HG03439 (cell line): ENCODE measurements at regions not wholly inside any gene's neighbourhood (a gene's known extent, or its start where the extent isn't known, plus 50 kb on each side); places are given as distances from the start of the nearest gene placed in this dataset.

Experiments
- ATAC-seq: cut with Tn5 transposase; IDR thresholded peaks from one replicate; pipeline ENCODE4 v1.9.1; 2021; ENCODE audit warnings: mild to moderate bottlenecking, moderate library complexity; ENCODE audit not compliant: unreplicated experiment

DNA sequence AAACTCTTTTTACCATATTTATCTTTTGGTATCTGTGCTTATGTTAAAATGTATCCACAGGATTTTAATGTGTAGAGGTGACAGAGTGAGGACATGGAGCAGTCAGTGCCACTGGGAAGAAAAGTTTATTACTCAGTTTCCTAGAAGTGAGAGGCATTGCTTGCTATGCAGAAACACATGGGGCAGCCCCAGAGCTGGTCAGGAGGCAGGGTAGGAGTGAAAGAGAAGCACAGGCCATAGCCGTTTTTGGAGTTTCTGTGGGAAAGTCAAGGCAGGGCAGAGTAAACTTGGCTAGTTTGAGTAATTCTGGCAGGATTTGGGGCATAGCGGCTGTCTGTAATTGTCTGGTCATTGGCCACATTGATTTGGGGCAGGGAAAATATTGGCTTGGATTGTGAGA is 370.9 kb downstream of the FGF9 start:
- ATAC-seq, result no peak

DNA sequence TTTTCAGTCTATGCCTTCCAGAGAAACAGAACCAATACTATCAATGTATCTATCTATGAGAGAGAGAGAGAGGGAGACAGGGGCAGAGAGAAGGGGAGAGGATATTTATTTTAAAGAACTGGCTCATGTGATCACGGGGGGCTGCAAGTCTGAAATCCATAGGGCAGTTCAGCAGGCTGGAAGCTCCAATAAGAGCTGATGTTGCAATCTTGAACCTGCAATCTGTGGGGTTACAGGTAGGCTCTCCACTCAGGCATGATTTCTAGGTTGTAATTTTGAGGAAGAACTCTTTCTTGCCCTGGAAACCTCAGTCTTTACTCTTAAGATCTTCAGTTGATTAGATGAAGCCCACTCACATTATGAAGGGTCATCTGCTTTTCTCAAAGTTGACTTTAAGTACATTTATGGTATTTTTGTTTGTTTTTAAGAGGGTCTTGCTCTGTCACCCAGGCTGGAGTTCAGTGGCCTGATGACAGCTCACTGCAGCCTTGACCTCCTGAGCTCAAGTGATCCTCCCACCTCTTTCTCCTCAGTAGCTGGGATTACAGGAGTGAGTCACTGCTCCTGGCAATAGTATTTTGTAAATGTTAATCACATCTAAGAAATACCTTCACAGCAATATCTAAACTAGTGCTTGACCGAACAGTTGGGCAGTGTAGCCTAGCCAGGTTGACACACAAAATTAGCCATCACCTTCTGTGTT is 376.4 kb downstream of the FGF9 start:
- ATAC-seq, result no peak

GRCh38 chr13:22047785-22048104 is 376.9 kb downstream of the FGF9 start:
- no peak for ATAC-seq

DNA sequence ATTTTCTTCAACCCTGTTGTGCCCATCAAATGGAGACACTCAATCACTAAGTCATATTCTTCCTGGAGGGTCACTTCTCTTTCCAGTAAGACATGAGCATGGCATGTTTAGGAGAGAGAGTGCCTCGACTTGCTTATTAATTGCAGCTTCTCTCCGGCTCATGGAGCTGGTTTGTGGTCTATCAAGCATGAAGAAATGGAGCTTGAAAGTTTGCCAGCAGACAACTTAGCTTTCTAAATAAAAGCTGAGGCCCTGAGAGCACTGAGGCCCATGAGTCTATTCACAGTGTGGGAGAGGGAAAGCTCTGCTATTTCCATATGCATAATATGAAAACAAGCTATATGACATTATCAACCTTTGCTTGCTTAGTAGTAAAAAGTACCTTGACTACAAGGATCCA is 378.5 kb downstream of the FGF9 start:
- ATAC-seq, result no peak

DNA sequence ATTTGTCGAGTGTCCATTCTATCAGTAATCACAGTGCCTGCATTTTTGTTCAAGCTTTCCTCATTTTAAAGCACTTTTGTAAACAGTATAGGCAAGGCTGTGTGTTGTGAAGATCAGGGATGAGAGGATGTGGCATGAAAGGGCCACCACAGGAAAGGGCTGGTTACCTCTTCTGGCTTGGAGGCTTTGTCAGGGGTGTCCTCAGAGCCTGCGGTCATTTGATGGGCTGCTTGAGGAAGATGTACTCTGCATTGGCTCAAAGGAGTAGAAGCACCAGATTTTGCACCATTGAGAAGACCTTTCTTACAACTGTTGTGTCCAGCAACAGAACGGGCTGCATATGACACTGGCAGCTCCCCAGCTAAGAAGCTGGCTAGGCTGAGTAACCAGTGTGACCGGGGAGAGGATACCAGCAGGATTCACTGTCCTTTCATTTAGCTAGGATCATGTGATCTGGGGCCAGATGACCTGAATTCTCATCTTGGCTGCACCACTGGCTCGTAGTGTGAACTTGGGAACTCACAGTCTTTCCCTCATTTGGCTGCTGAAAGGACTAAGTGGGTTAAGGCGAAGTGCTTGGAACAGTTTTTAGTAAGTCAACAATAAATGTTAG is 380.2 kb downstream of the FGF9 start:
- ATAC-seq, result no peak

GRCh38 chr13:22053053-22053452 is 382.2 kb downstream of the FGF9 start:
- ATAC-seq, result no peak

DNA sequence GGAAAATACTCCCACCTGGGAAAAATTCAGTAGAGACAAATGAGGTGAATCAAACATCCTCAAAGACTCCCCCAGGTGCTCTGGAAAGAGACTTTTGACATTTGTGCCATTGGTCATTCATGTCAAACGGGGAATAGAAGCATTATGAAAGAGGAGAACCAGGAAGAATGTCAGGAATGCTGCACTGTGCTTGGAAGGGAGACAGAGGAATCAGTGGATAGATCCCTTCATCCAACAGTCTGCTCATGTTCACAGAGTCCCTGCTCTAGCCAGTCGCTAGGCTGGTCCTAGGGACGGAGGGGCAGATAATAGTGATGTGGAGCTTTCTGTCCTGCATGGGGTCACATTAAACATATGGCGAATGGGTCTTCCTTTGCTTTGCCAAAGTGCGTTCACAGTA is 384.4 kb downstream of the FGF9 start:
- ATAC-seq, result no peak

DNA sequence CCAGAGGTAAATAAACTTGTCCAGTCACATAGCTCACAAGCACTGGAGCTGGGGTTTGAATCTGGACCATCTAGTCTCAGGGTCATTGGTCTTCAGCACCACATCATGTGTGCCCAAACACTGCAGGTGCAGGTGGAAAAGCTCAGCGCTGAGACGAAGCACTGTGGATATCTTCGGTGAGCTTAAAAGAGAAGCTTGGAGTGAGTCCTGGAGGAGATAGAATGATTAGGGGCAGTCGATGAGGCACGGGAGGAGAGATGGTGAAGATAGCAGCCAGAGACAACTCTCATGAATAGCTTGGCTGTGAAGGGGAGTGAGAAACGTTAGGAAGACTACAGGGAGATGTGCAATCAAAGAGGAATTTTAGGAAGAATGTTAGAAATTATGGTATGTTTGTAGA is 389.3 kb downstream of the FGF9 start:
- no peak for ATAC-seq

GRCh38 chr13:22061371-22061805 is 390.5 kb downstream of the FGF9 start:
- ATAC-seq, result peak; percentile 52

GRCh38 chr13:22061806-22062391 is 391.0 kb downstream of the FGF9 start:
- peak; percentile 64 for ATAC-seq

DNA sequence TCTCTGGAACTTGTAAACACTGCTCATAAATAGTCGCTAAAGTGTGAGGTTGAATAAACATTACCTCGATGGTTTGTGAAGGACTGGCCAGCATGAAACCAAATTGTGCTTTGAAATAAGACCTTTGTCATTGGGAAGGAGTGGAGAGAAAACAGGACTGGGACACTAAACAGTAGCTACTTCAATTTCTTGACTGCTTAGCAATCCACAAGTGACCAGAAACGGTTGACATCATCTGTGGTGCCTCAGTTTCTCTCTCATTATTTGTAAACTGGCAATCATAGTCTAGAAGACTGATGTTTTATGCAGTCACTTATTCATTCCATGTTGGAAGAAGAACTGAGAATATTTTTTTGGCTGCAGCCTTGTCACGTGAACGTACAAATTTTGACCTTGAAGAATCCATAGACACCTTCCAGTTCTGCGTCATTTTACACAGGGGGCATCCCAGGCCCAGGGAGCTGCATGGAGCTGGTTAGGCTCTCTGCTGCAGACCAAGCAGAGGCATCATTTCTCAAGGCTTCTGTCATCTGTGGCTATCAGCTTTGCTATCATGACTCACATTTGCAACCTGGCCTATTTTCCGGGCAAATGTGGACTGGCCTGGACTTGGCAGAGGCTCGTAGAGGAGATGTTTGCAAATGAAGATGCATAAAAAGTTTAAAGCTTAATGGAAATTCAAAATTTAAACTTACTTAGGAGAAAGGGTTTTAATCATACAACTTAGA is 391.8 kb downstream of the FGF9 start:
- no peak for ATAC-seq

DNA sequence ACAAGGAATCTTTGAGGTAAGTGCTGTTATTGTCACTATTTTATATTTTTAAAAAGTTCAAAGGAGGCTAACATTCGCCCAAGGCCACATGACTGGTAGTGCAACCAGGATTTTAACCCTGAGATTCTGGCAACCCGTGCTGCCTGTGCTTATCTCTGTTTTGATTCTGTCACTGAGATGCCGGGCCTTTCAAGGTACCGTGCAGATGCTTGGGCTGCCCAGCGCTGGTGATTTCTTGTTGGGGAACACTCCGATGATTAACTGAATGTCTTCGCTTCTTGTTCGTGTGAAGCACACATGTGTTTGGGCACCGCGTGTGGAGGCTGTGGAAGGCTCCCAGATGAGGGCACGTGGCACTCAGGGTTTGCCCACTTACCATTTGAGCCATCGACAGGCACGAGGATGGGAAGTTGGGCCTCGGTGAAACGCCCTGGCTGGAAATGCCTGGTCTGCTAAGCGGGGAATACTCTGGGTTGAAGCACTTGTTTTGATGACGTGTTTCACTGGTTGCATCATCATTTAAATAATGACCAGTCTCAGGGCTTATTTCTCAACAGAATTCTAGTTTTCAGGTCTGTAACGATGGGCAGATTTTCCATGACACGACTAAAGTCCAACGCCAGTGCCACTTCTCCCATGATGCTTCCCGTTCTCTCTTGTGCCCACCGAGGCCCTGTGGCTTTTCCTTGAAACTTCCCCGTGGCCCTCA is 392.7 kb downstream of the FGF9 start:
- no peak for ATAC-seq

DNA sequence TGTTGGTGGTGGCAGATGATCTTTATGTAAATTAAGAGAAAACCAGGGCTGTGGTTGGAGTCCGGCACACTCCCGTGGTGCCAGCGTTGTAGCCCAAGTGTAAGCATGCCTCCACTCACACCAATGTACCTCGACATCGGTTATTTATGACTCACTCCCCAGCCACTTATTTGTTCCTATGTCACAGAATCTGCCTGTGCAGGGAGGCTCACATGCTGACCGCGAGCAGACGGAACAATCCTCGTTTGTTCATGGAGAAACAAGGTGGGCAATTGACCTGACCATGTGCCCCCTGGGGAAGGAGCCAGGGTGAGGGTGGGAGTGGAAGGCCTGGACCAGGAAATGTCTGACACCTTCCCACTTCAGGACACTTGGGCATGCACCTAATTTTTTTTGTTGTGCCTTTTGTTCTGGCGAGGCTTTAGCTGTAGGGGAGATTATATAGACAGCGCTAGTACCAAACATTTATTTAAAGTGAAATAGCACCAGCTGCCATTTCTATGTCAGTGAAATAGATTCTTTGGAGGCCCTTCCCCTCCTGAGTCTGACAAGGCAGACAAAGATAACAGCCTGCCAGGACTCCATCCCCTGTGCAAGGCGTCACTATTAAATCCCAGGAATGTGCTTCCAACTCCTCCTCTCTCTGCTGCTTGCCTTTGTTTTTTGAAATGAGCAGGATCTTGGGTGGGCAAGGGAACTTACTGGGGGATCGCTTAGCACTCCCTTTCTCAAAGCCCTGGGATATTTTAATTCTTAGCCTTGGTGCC is 394.2 kb downstream of the FGF9 start:
- ATAC-seq, result no peak

DNA sequence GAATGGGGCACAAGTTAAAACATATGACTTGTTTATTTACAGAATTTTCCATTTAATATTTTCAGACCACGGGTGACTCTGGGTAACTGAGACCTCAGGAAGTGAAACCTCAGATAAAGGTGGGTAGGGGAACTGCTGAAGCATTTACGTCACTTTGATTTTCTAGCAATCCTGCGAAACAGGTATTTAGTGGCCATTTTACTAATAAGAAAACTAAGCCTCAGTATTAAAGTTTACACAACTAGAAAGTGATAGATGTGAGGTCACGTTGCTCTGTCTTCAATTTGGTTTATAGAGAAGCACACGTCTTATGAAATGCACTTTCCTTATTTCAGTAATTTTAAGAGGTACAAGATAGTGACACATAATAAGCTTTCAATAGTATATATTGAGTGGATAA is 402.8 kb downstream of the FGF9 start:
- ATAC-seq, result no peak

DNA sequence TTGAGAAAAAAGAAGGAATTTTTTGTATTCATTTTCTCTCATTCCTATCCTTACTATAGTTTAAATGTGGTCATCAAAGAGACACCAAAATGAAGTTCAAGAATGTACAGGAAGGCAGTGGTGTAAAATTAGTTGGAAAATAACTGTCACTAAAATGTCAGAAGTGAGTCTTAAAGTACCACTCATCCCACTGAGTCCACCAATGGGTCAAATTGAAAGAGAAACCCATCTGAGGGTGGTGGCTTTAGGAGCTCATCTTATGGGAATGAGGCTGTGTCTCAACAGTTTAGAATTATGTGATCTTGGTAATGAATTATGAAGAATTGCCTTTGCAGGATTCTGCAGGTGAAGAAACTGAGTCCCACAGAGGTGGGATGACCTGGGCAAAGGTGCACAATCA is 403.5 kb downstream of the FGF9 start:
- no peak for ATAC-seq

GRCh38 chr13:22076658-22077057 is 405.8 kb downstream of the FGF9 start:
- ATAC-seq, result no peak

GRCh38 chr13:22077205-22077683 is 406.4 kb downstream of the FGF9 start:
- ATAC-seq, result no peak

GRCh38 chr13:22077764-22078163 is 406.9 kb downstream of the FGF9 start:
- ATAC-seq, result no peak

- ATAC-seq, result no peak
Observed at GRCh38 chr13:22079961-22080360, 409.1 kb downstream of the FGF9 start.

- ATAC-seq, result no peak
Observed at GRCh38 chr13:22080832-22081231, 410.0 kb downstream of the FGF9 start.
